NCI-H1092 treated with DMSO at 0.1 percent for 48 hours (cell line): ENCODE measurements at regions not wholly inside any gene's neighbourhood (a gene's known extent, or its start where the extent isn't known, plus 50 kb on each side); places are given as distances from the start of the nearest gene placed in this dataset.
"Not testable (repeated sequence)": the region's sequence is repeated elsewhere in the genome, so short reads cannot be mapped to it uniquely, and the experiment has no call there.

Source experiments
- DNase-seq: peaks from one replicate; lab custom pipeline; 2025; lab: John Stamatoyannopoulos, UW

- DNase-seq, result no peak
These were observed 50.6 kb upstream of the FER start for GRCh38 chr5:108696951-108697715.

- DNase-seq, result no peak
These were observed 51.3 kb upstream of the FER start for GRCh38 chr5:108696407-108696806.

GRCh38 chr5:108688485-108688884 is 59.2 kb upstream of the FER start:
- no peak for DNase-seq

GRCh38 chr5:108687595-108688200 is 60.0 kb upstream of the FER start:
- no peak for DNase-seq

GRCh38 chr5:108686676-108687075 is 61.0 kb upstream of the FER start:
- no peak for DNase-seq

- not testable (repeated sequence) for DNase-seq
These were observed 62.1 kb upstream of the FER start for GRCh38 chr5:108685448-108686216.

GRCh38 chr5:108681079-108681921 is 66.4 kb upstream of the FER start:
- peak; percentile 16 for DNase-seq

GRCh38 chr5:108678091-108678490 is 69.6 kb upstream of the FER start:
- DNase-seq, result no peak

GRCh38 chr5:108675736-108676135 is 72.0 kb upstream of the FER start:
- no peak for DNase-seq

GRCh38 chr5:108672639-108673038 is 75.1 kb upstream of the FER start:
- no peak for DNase-seq

GRCh38 chr5:108670591-108671289 is 77.0 kb upstream of the FER start:
- DNase-seq, result no peak

GRCh38 chr5:108669462-108669861 is 78.2 kb upstream of the FER start:
- no peak for DNase-seq

- no peak for DNase-seq
These were observed 86.0 kb upstream of the FER start for GRCh38 chr5:108661590-108662219.

- no peak for DNase-seq
These were observed 86.7 kb upstream of the FER start for GRCh38 chr5:108661024-108661423.

GRCh38 chr5:108660291-108660690 is 87.4 kb upstream of the FER start:
- DNase-seq, result no peak

- no peak for DNase-seq
These were observed 88.2 kb upstream of the FER start for GRCh38 chr5:108659531-108659930.

- DNase-seq, result no peak
These were observed 91.8 kb upstream of the FER start for GRCh38 chr5:108655750-108656450.

GRCh38 chr5:108654051-108654450 is 93.6 kb upstream of the FER start:
- no peak for DNase-seq

- no peak for DNase-seq
These were observed 94.5 kb upstream of the FER start for GRCh38 chr5:108653201-108653600.

GRCh38 chr5:108650997-108651396 is 96.7 kb upstream of the FER start:
- no peak for DNase-seq
